Stimulated activated CD4-positive, alpha-beta T cell treated with anti-CD3 and anti-CD28 coated beads, Interleukin-4, amount 100 ng/mL, for 4 hours (primary cell): ENCODE measurements at regions not wholly inside any gene's neighbourhood (a gene's known extent, or its start where the extent isn't known, plus 50 kb on each side); places are given as distances from the start of the nearest gene placed in this dataset.

Experiments
- DNase-seq, 2 experiments: peaks; one replicate each; pipeline ENCODE4 v3.0.0-alpha.2; 2020

DNA sequence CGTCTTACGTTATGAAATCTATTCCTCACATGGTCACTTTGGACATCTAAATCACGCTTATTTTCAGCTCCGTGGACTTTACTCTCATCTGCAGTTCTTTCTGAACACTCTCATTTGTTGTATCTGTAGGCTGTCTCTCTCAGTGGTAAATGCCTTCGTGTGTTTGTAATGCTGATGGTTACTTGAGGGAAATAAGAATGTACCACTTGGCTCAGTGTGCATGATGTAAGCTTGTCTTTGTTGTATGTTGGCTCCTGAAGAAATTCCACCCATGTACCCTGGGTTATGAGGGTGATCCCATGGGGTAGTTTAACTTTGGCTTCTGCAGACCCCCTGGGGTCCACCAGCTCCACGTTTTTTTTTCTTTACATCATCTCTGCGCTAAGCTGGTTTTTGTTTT lies 378.4 kb downstream of the SETD4 start:
- DNase-seq = no peak

DNA sequence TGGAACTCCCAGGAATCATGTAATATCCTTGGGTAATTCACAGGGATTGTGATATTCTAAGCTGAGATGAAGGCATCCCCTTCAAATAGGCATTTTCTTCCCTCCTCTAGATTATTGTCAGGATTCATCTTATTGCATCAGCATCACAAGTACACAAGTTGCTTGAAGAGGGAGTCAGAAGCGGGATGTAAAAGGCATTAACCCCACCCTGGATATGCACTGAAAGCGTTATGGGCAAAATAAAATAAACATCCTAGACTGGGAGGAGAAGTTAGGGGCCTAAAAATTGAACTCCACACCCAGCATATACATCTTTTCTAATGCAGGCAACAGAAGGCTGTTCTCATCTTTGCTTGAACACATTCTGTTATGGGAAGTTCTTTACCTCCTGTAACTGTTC lies 381.2 kb downstream of the SETD4 start:
- no peak for DNase-seq

DNA sequence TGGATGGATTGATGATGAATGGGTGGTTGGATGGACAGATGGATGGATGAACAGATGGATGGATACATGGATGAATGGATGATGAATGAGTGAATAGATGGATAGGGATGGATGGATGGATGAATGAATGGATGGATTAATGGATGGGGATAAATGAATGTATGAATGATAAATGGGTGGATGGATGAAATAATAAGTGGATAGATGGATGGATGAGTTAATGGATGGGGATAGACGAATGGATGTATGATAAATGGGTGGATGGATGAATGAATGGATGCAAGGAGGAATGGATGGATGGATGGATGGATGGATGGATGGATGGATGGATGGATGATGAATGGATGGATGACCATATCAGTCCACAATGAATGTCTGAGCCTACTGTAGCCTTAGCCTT lies 381.9 kb downstream of the SETD4 start:
- no peak for DNase-seq

DNA sequence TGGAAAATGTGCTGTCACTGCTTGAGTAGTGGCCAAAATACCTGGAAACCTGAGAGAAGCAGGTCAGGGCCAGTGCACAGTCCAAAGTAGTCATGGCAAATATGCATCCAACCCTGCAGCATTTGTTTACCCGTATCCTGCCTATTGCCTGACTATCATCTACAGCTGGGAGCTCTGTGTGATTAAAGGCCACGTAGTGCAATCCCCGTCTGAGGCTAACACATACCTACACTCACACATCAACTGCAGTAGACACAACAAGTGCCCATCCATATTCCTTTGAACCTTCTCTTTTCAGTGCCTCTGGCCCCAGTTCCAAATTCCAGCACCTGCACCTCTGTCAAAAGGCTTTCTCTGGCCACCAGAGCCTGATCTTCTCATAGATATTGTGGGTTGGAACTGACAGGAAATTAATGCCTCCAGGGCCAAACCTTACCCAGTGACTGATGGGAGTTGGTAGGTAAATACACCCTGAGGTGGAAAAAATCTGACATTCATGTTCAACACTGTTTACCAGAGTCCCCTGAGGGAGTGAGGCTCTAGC lies 383.0 kb downstream of the SETD4 start:
- no peak for DNase-seq

- DNase-seq = no peak
Measured at GRCh38 chr21:35674895-35675470, 385.3 kb downstream of the SETD4 start.

DNA sequence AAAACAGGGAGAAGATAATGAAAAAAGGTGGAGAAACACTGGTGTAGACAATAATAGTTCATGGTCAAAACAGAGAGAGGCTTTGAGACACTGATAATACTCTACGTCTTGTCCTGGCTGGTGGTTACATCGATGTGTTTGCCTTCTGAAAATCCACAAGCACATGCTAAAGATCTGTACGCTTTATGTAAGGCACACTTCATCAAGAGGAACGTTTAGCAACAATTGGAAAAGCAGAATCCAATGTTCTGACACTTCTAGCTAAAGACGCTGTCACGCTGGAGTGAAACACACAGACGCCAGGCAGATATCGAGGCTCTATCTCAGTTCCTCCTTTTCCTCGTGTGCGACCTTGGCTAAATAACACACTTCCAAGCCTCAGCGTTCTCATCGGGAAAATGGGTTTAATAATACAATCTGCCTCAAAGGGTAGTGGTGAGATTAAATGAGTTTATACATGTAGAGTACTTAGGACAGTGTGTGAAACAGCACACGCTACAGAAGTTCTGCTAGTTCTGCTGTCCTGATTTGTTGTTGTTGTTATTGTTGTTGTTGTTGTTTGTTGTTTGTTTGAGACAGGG lies 386.1 kb downstream of the SETD4 start:
- no peak for DNase-seq

GRCh38 chr21:35672313-35672712 lies 388.0 kb downstream of the SETD4 start:
- DNase-seq = no peak

DNA sequence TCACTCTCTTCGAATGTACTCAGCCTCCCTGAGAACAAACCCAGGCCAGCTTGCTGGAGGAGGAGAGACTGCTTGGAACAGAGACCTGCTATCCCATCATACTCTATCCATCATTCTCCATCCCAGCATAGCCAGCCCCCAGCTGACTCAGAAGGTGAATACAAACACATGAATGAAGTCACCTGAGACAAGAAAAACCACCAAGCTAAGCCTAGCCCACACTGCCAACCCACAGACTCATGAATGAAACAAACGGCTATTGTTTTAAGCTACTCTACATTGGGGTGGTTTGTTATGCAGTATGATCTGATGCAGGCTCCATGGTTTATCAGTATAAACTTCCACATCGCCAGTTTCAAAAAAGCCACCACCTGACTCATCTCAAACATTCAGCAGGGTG lies 395.6 kb downstream of the SETD4 start:
- no peak for DNase-seq

DNA sequence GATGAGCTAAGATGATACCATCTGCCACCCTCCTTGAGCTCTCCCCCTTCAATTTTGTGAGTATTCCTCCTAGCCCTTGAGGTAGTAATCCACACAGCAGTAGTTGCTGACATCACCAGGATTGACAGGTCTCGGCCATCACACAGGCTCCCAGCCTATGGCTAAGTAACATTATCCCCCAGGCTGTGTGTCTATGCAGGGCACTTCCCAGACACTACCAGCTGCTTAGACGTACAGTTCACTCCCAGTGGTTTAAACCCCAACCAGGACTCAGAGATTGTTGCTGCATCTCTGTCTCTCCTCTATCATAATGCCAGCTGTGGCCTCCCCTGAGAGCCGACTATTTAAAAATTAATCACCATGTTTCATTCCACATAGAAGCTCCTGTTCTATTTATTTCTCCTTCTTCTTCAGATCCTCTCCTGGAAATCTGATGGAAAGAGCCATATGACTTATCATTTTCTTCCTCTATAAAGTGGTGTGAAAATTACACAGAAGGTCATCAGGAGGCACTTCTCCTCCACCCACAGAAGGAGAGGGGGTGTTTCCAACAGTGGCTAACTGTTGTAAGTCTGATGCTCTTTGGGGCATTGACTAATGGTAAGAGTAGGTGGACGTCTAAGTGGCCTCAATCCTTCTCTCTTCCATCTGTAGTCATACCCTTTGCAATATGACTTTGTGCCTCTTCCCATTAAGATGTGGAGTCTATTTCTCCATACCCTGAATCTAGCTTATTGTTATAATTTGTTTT lies 396.3 kb downstream of the SETD4 start:
- no peak for DNase-seq

DNA sequence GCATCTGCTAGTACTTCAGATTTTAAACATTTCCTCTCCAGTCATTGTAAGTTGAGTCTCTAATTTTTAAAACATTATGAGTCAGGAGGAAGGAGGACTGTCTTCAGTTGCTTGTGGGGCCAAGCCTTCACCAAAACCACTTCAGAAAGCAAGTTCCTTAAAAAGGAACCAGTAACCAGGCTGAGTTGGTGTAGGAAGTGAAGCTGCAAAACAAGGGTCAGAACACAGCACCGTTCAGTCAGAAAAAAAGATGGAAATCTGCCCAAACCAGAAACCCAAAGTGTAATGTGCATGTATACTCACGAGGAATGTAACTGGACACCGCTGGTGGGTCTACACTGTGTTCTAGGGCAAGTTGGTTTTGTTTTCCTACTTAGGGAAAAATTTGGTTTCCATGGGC lies 402.1 kb downstream of the SETD4 start:
- DNase-seq = no peak

- no peak for DNase-seq
Measured at GRCh38 chr21:35652872-35653271, 407.5 kb downstream of the SETD4 start.

GRCh38 chr21:35652196-35652595 lies 408.1 kb downstream of the SETD4 start:
- no peak for DNase-seq

DNA sequence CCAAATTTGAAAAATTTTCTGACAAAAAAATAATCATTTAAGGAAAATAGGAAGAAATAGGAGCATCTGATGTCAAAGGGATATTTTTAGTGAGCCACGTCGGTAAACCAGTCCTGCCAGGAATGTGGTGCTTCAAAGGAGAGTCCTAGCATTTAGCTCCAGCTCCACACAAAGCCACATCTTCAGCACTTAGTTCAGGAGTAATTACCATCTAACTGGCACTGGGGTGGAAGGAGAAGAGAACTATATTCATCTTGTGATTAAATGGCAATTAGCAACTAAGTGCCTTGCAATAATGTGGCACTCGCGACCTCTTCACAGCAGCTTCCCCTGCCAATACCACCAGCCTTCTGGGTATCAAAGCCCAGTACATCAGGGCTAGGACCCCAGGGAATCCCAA lies 409.1 kb downstream of the SETD4 start:
- no peak for DNase-seq

DNA sequence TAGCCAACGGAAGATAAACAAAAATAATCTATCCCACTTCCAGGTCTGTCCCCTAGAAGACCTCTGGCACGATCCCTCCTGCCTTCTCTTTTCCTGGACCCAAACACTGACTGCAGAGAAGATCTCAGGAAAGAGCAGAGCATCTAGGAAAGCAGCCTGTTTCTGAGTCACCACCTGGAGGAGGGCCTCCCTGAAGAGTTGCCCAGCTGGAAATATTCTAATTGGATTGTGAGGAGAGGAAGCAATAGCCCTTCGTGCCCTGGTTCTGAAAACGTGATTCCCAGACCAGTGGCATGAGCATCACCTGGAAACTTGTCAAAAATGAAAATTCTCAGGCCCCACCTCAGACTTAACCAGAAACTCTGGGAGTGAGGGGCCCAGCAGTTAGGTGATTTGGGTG lies 411.1 kb downstream of the SETD4 start:
- DNase-seq = no peak

- DNase-seq = no peak
Measured at GRCh38 chr21:35648512-35648911, 411.8 kb downstream of the SETD4 start.

DNA sequence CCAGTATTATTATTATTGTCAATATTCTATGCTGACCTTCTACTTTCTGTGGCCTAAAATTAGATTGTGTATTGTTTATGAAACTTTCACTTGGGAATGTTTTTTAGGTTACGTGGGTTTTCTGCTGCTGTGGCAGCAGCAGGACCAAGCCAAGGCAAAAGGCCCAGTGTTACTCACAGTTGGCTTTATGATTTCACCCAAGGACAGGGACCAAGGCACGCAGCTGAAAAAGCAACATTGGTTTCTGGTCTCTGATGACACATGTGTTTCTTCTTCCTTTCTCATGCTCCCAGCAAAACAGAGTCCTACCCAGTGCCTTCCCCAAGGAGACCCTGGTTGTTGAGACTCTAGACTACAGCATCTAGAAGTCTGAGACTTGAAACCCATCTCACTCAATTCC lies 413.7 kb downstream of the SETD4 start:
- DNase-seq = no peak

GRCh38 chr21:35645991-35646390 lies 414.3 kb downstream of the SETD4 start:
- no peak for DNase-seq

- no peak for DNase-seq
Measured at GRCh38 chr21:35644523-35644922, 415.8 kb downstream of the SETD4 start.

GRCh38 chr21:35643176-35643575 lies 417.1 kb downstream of the SETD4 start:
- no peak for DNase-seq

- no peak for DNase-seq
Measured at GRCh38 chr21:35641271-35642016, 418.9 kb downstream of the SETD4 start.

- no peak for DNase-seq
Measured at GRCh38 chr21:35637431-35637830, 422.9 kb downstream of the SETD4 start.

GRCh38 chr21:35635994-35636393 lies 424.3 kb downstream of the SETD4 start:
- no peak for DNase-seq

DNA sequence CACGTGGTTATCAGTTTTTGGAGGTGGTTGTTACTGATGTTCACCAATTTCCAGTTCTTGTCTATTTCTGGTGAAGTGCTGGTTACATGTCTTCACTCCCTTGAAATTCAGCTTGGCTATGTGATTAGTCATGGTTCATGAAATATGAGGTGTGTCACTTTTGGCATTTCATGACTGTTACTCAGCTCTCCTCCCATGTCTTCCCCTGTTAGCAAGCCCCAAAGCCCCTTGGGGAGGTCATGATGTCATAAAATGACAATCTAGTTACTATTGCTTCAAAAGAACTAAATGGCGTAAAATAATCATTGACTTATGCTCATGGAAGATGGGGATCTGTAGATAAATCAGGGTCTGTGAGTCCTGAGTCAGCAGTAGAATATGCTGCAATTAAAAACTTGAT lies 425.1 kb downstream of the SETD4 start:
- DNase-seq = no peak

- no peak for DNase-seq
Measured at GRCh38 chr21:35633501-35633900, 426.8 kb downstream of the SETD4 start.
